Keratinocyte (primary cell): ENCODE measurements at regions not wholly inside any gene's neighbourhood (a gene's known extent, or its start where the extent isn't known, plus 50 kb on each side); places are given as distances from the start of the nearest gene placed in this dataset.

ENCODE experiments used
- DNase-seq: peaks from one replicate; pipeline ENCODE4 v3.0.0-alpha.2; 2011; ENCODE audit warnings: low read depth, missing footprints, low spot score
- FAIRE-seq: peaks from 2 replicates; lab custom pipeline; 2011; peaks lifted over from hg19 to GRCh38; lab: Jason Lieb, UNC
- H2AFZ ChIP-seq: 2 replicates; pipeline ENCODE4 v1.6.0; 2012; ENCODE audit warnings: low read length, control low read depth, inconsistent platforms; ENCODE audit not compliant: control insufficient read depth
- H3K27ac ChIP-seq: 2 replicates; pipeline ENCODE4 v1.5.1; 2011; ENCODE audit warnings: low read length; ENCODE audit not compliant: control insufficient read depth, insufficient read depth
- H3K27me3 ChIP-seq: 3 replicates; pipeline ENCODE4 v1.6.0; 2011; ENCODE audit warnings: low read length; ENCODE audit not compliant: control insufficient read depth, insufficient read depth; ENCODE audit errors: extremely low read depth
- H3K36me3 ChIP-seq, 2 experiments: 2 replicates in 1 of 2; 3 replicates in 1 of 2; pipeline ENCODE4 v1.5.1; 2011; ENCODE audit warnings: low read length in 2 of 2, mild to moderate bottlenecking in 1 of 2; ENCODE audit not compliant: control insufficient read depth in 2 of 2, insufficient read depth in 2 of 2; ENCODE audit errors: extremely low read depth in 1 of 2
- H3K4me1 ChIP-seq: 3 replicates; pipeline ENCODE4 v1.5.1; 2011; ENCODE audit warnings: low read length; ENCODE audit not compliant: control insufficient read depth, insufficient read depth; ENCODE audit errors: extremely low read depth
- H3K4me2 ChIP-seq: 3 replicates; pipeline ENCODE4 v1.6.0; 2011; ENCODE audit warnings: low read depth, low read length; ENCODE audit not compliant: control insufficient read depth, insufficient read depth; ENCODE audit errors: extremely low read depth
- H3K4me3 ChIP-seq, 3 experiments: fragments of 200-600 bp in 1 of 3; sonication (generic) in 1 of 3; 2 replicates in 2 of 3; 3 replicates in 1 of 3; pipeline ENCODE4 v1.5.1; 2011 to 2016; ENCODE audit warnings: low read length in 3 of 3, mild to moderate bottlenecking in 3 of 3, control low read depth in 2 of 3, inconsistent platforms in 1 of 3, low read depth in 1 of 3, mixed read lengths in 1 of 3, mixed run types in 1 of 3, moderate library complexity in 1 of 3; ENCODE audit not compliant: control insufficient read depth in 2 of 3, insufficient read depth in 2 of 3; ENCODE audit errors: extremely low read depth in 1 of 3
- H3K79me2 ChIP-seq: 2 replicates; pipeline ENCODE4 v1.6.0; 2012; ENCODE audit warnings: low read length; ENCODE audit not compliant: control insufficient read depth, insufficient read depth
- H3K9ac ChIP-seq: 3 replicates; pipeline ENCODE4 v1.6.0; 2011; ENCODE audit warnings: low read length; ENCODE audit not compliant: control insufficient read depth, insufficient read depth; ENCODE audit errors: extremely low read depth
- H3K9me1 ChIP-seq: 3 replicates; pipeline ENCODE4 v1.6.0; 2011; ENCODE audit warnings: low read length; ENCODE audit not compliant: control insufficient read depth, insufficient read depth; ENCODE audit errors: extremely low read depth
- H3K9me3 ChIP-seq: 2 replicates; pipeline ENCODE4 v1.5.1; 2012; ENCODE audit warnings: low read depth, low read length; ENCODE audit not compliant: control insufficient read depth
- H4K20me1 ChIP-seq: 3 replicates; pipeline ENCODE4 v1.6.0; 2011; ENCODE audit warnings: low read length; ENCODE audit not compliant: control insufficient read depth, insufficient read depth; ENCODE audit errors: extremely low read depth
- EZH2 ChIP-seq: IDR thresholded peaks from one replicate; pipeline ENCODE4 v1.6.1; 2012; ENCODE audit warnings: inconsistent platforms, mild to moderate bottlenecking, low read length, moderate library complexity
- dilution Hi-C: fragments of 300-500 bp; cut with MboI; formaldehyde crosslinking; loops from one replicate; pipeline ENCODE4 v1.7.0; 2020; ENCODE audit warnings: low sequenced_read_pairs; ENCODE audit not compliant: extremely low pct_ligation_motif_present
- TF ChIP-seq, protein P1 (sequence below), 3 experiments: IDR thresholded peaks in 1 of 3; conservative IDR thresholded peaks in 1 of 3; optimal IDR thresholded peaks in 1 of 3; 2 replicates in 2 of 3; 3 replicates in 1 of 3; pipeline versions ENCODE3 to v1.5.1; 2011; ENCODE audit warnings: low read length in 3 of 3, mild to moderate bottlenecking in 3 of 3, moderate library complexity in 2 of 3, control low read depth in 1 of 3, inconsistent platforms in 1 of 3; ENCODE audit not compliant: insufficient read depth in 2 of 3; ENCODE audit errors: extremely low read depth in 1 of 3

DNA sequence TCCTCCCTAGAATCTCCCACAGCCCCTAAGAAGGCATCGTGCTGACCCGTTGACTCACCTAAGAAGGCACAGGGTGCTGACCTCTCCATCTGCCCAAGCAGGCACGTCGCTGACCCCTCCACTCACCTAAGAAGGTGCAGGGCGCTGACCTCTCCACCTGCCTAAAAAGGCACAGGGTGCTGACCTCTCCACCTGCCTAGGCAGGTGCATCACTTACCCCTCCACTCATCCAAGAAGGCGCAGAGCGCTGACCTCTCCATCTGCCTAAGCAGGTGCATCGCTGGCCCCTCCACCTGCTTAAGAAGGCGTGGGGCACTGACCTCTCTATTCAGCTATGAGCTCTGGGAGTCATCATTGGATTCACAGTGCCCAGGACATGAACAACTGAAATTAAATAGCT lies 54.4 kb upstream of the FCN1 start:
- DNase-seq: no peak
- Histone ChIP-seq H3K4me3 (no peak overlapping the region), H3K79me2 (no peaks in the 10 kb centered on the region), H3K9ac (no peak overlapping the region), H3K9me1 (no peaks in the 10 kb centered on the region), H3K4me2 (no peak overlapping the region), H3K9me3 (no peaks in the 10 kb centered on the region), H4K20me1 (no peaks in the 10 kb centered on the region), H3K27ac (no peak overlapping the region), H3K27me3 (peaks cover 3% of the 10 kb centered on the region), H2AFZ (no peak overlapping the region), H3K4me1 (no peaks in the 10 kb centered on the region), H3K36me3 (no peaks in the 10 kb centered on the region)
- FAIRE-seq: no peak
- dilution Hi-C loops: no loop called here
- TF ChIP-seq EZH2: no peak
- TF ChIP-seq, protein P1, sequence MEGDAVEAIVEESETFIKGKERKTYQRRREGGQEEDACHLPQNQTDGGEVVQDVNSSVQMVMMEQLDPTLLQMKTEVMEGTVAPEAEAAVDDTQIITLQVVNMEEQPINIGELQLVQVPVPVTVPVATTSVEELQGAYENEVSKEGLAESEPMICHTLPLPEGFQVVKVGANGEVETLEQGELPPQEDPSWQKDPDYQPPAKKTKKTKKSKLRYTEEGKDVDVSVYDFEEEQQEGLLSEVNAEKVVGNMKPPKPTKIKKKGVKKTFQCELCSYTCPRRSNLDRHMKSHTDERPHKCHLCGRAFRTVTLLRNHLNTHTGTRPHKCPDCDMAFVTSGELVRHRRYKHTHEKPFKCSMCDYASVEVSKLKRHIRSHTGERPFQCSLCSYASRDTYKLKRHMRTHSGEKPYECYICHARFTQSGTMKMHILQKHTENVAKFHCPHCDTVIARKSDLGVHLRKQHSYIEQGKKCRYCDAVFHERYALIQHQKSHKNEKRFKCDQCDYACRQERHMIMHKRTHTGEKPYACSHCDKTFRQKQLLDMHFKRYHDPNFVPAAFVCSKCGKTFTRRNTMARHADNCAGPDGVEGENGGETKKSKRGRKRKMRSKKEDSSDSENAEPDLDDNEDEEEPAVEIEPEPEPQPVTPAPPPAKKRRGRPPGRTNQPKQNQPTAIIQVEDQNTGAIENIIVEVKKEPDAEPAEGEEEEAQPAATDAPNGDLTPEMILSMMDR (optimal IDR thresholded peaks at IDR 0.05 in 1 of 3, IDR thresholded peaks at IDR 0.05 in 1 of 3, conservative IDR thresholded peaks at IDR 0.05 in 1 of 3; ENCODE audit: extremely low read depth in 1 of 3, insufficient read depth in 2 of 3, low read length in 3 of 3): no peak

DNA sequence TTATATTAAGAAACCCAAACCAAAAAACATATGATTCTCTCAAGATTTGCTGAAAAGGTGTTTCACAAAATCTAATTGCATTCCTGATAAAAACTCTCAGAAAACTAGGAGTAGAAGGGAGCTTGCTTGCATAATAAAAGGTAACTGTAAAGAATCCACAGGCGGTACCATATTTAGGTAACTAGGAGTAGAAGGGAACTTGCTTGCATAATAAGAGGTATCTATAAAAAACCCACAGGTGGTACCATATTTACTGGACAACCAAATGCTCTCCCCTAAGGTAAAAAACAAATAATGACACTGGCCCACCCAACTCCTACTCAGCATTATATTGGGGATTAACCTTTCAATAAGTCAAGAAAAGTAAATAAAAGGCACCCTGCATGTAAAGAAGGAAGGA lies 57.5 kb upstream of the FCN1 start:
- Histone ChIP-seq H3K4me2 (no peak overlapping the region), H3K9me1 (no peaks in the 10 kb centered on the region), H3K27me3 (no peaks in the 10 kb centered on the region), H3K79me2 (no peaks in the 10 kb centered on the region), H3K36me3 (no peaks in the 10 kb centered on the region), H3K4me3 (no peak overlapping the region), H3K9me3 (no peaks in the 10 kb centered on the region), H3K27ac (no peak overlapping the region), H3K9ac (no peak overlapping the region), H4K20me1 (no peaks in the 10 kb centered on the region), H3K4me1 (no peaks in the 10 kb centered on the region), H2AFZ (no peak overlapping the region)
- dilution Hi-C loops: no loop called here
- DNase-seq: no peak
- TF ChIP-seq EZH2: no peak
- TF ChIP-seq, protein P1 (optimal IDR thresholded peaks at IDR 0.05 in 1 of 3, IDR thresholded peaks at IDR 0.05 in 1 of 3, conservative IDR thresholded peaks at IDR 0.05 in 1 of 3; ENCODE audit: extremely low read depth in 1 of 3, insufficient read depth in 2 of 3, low read length in 3 of 3): no peak
- no peak for FAIRE-seq
